Ishikawa (cell line): ENCODE measurements at regions not wholly inside any gene's neighbourhood (a gene's known extent, or its start where the extent isn't known, plus 50 kb on each side); places are given as distances from the start of the nearest gene placed in this dataset.

Experiments
- EGR1 ChIP-seq: IDR thresholded peaks from 2 replicates; pipeline ENCODE4 v1.6.1; 2012
- EP300 ChIP-seq: IDR thresholded peaks from 2 replicates; pipeline ENCODE4 v1.6.1; 2012; ENCODE audit warnings: borderline replicate concordance
- TEAD4 ChIP-seq: IDR thresholded peaks from 2 replicates; pipeline ENCODE4 v1.6.1; 2012

DNA sequence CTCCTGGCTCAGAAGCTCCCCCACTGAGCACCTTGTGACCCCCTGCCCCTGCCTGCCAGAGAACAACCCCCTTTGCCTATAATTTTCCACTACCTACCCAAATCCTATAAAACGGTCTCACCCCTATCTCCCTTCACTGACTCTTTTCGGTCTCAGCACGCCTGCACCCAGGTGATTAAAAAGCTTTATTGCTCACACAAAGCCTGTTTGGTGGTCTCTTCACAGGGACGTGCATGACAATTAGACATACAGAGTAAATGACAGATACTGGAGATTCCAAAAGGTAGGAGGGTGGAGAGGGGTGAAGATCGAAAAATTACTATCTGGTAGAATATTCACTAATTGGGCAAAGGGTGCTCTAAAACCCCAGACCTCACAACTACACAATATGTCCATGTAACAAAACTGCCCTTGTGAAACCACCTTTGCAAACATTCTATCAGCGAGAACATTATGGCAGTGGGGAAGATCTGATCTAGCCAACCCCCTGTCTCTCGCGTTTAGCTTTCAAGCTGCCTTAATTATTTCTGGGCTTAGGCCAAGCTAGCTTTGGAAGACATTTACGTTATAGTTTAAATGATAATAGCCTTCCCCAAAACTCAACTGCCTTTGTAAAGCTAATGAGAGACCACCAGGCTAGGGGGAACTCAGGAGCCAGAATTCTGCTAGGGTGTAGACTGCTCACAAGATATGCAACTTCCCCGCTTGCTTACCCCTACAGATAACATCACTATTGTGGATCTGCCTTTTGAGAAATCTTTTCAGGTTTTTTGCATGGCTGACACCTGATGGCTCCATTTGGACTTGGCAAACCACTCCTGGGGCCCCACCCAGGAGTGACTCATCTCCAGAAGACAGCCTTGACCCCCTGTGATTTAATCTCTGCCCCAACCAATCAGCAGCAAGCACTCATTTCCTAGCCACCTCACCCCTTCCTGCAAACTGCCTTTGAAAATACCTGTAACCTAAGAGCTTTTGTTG lies 1534.0 kb upstream of the SPRY2 start:
- no peak for TF ChIP-seq EP300
- no peak for TF ChIP-seq TEAD4
- TF ChIP-seq EGR1 = no peak
